HUES48 (cell line): ENCODE measurements at regions not wholly inside any gene's neighbourhood (a gene's known extent, or its start where the extent isn't known, plus 50 kb on each side); places are given as distances from the start of the nearest gene placed in this dataset.

Experiments
- H3K27ac ChIP-seq: one replicate; pipeline ENCODE4 v1.7.0; 2013; ENCODE audit warnings: low read depth, low read length, inconsistent platforms
- H3K27me3 ChIP-seq: 2 replicates; pipeline ENCODE4 v1.6.1; 2013; ENCODE audit warnings: mild to moderate bottlenecking, low read length; ENCODE audit not compliant: control insufficient read depth, insufficient read depth
- H3K36me3 ChIP-seq: 2 replicates; pipeline ENCODE4 v1.6.1; 2013; ENCODE audit warnings: low read length; ENCODE audit not compliant: control insufficient read depth, insufficient read depth
- H3K4me1 ChIP-seq: 2 replicates; pipeline ENCODE4 v1.6.1; 2013; ENCODE audit warnings: mild to moderate bottlenecking, low read length; ENCODE audit not compliant: control insufficient read depth, insufficient read depth
- H3K4me3 ChIP-seq: 2 replicates; pipeline ENCODE4 v1.5.1; 2013; ENCODE audit warnings: mild to moderate bottlenecking, low read depth, low read length
- H3K9ac ChIP-seq: 2 replicates; pipeline ENCODE4 v1.6.1; 2013; ENCODE audit warnings: mild to moderate bottlenecking, low read depth, low read length, moderate library complexity
- H3K9me3 ChIP-seq: 2 replicates; pipeline ENCODE4 v1.6.1; 2013; ENCODE audit warnings: low read length; ENCODE audit not compliant: control insufficient read depth, insufficient read depth

DNA sequence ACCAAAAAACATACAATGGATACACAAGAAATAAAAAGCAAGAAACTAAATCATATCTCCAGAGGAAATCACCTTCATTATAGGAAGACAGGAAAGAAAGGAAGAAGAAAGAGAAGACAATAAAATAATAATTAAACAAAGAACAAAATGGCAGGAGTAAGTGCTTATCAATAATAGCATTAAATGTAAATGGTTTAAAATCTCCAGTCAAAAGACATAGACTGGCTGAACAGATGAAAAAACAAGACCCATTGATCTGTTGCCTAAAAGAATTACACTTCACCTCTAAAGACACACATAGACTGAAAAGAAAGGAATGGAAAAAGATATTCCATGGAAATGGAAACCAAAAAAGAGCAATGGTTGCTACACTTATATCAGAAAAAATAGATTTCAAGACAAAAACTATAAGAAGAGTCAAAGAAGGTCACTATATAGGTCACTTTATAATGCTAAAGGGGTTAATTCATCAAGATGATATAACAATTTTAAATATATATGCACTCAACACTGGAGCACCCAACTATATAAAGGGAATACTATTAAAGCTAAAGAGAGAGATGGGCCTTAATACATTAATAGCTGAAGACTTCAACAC, 118.4 kb upstream of the SESN3 start:
- H3K4me3 ChIP-seq: no peak overlapping the region
- H3K27me3 ChIP-seq: no peaks in the 10 kb centered on the region
- H3K9ac ChIP-seq: no peak overlapping the region
- 0 out of 2 replicates have a peak, but pooled peaks cover 4% of the 10 kb centered on the region for H3K9me3 ChIP-seq
- H3K36me3 ChIP-seq: no peaks in the 10 kb centered on the region
- no peak overlapping the region for H3K27ac ChIP-seq
- H3K4me1 ChIP-seq: no peaks in the 10 kb centered on the region

GRCh38 chr11:95346265-95346664, 115.3 kb upstream of the SESN3 start:
- Histone ChIP-seq H3K27me3 (no peaks in the 10 kb centered on the region), H3K27ac (no peak overlapping the region), H3K36me3 (no peaks in the 10 kb centered on the region), H3K4me3 (no peak overlapping the region), H3K9ac (no peak overlapping the region), H3K9me3 (0 out of 2 replicates have a peak, but pooled peaks cover 4% of the 10 kb centered on the region), H3K4me1 (no peaks in the 10 kb centered on the region)

DNA sequence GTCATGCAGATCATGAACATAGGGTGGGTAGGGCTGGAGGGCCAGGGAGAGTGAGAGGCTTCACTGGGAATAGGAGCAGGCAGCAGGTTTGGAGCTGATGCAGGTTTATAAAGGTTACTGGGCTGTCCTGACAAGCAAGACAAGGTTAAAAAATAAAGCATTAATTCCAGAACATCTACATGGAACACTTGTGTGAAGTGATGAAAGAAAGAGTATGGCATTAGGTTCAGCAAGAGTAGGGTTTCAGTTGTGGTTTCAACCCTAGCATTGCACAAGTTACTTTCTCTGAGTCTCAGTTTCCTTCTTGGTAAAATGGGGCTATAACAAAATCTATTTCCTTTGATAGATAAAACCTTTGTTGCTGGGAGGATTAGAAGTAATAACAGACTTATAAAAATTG, 114.6 kb upstream of the SESN3 start:
- Histone ChIP-seq H3K36me3 (no peaks in the 10 kb centered on the region), H3K4me3 (no peak overlapping the region), H3K27me3 (no peaks in the 10 kb centered on the region), H3K4me1 (no peaks in the 10 kb centered on the region), H3K9ac (no peak overlapping the region), H3K27ac (no peak overlapping the region), H3K9me3 (0 out of 2 replicates have a peak, but pooled peaks cover 4% of the 10 kb centered on the region)

DNA sequence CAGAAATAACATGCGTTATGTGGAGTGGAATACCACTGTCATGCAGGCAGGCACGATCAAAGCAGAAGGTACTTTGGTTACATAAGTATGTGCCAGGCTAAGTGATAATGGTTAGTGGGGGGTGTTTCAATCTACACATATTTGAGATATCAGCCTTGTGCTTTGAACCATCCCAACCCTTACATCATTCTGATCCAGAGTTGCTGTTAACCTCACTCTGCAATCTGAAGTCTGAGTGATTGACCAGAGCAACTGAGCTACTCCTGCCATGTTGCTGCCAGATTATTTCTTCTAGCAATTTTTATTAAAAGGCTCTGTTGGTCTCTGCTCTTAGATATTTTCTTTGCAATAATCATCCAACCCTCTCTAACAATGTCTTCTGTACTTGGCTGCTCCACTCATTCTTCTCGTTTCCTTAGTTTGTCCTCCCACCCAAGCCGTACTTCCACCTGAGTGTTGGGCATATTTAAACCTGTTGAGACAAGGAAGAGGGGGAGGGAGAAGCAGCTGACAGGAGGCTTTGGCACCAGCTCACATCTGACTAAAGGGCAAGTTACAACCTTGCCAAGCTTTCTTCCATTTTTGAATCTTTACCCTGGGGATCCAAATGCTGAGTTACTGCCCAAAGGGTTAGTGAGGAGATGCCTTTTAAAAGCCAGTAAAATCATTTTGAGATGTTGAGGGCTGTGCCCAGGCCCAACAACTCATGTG, 114.1 kb upstream of the SESN3 start:
- H3K36me3 ChIP-seq: no peaks in the 10 kb centered on the region
- no peaks in the 10 kb centered on the region for H3K4me1 ChIP-seq

GRCh38 chr11:95341221-95341620, 110.2 kb upstream of the SESN3 start:
- Histone ChIP-seq H3K4me3 (no peak overlapping the region), H3K36me3 (no peaks in the 10 kb centered on the region), H3K27me3 (no peaks in the 10 kb centered on the region), H3K9me3 (no peaks in the 10 kb centered on the region), H3K4me1 (peaks cover 38% of the 10 kb centered on the region), H3K9ac (no peak overlapping the region), H3K27ac (no peak overlapping the region)

More for the DNA sequence above, 114.1 kb upstream of the SESN3 start:
- Histone ChIP-seq H3K4me3 (no peak overlapping the region), H3K9ac (no peak overlapping the region), H3K27ac (no peak overlapping the region), H3K27me3 (no peaks in the 10 kb centered on the region), H3K9me3 (0 out of 2 replicates have a peak, but pooled peaks cover 4% of the 10 kb centered on the region)

DNA sequence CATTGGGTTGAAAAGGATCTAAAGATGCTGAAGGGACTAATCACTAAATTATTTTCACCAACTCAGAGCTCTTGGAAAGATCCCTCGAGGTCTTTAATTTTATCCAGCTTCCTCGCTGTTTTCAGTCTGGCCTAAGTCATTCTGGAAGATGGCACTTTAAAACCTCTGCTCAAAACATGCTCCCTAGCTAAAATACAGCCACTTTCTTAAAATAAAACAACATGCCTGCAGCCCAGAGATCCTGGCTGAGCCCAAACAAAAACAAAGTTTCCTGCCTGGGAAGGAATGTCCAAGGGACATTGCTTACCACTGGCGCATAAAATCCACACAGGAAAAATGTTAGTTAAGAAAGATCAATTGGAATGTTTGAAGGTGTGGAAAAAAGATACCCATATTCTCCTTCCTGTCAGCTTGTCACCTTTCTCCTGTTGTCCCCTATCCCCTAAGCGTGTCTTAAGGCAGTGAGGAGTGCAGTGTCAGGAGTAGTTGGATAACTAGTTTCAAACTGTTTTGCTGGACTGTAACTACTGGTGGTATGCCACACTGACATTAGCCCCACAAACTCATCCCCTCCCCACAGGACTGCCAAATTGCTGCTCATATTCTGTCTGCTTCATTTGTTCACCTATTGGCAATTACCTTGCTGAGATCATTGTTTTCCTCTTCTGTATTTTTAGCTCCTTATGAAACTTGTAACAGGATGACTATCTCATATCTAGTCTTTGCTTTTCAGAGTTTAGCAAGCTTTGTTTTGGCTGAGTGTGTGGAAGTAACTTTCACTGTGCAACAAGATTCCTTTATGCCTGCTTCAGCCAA, 108.3 kb upstream of the SESN3 start:
- H3K4me3 ChIP-seq: no peak overlapping the region
- peak overlapping the region; percentile 88 for H3K27ac ChIP-seq
- H3K4me1 ChIP-seq: peaks cover 44% of the 10 kb centered on the region
- no peak overlapping the region; the same call in 1 of the 2 replicates for H3K9ac ChIP-seq
- no peaks in the 10 kb centered on the region for H3K36me3 ChIP-seq
- no peaks in the 10 kb centered on the region for H3K27me3 ChIP-seq
- H3K9me3 ChIP-seq: no peaks in the 10 kb centered on the region

DNA sequence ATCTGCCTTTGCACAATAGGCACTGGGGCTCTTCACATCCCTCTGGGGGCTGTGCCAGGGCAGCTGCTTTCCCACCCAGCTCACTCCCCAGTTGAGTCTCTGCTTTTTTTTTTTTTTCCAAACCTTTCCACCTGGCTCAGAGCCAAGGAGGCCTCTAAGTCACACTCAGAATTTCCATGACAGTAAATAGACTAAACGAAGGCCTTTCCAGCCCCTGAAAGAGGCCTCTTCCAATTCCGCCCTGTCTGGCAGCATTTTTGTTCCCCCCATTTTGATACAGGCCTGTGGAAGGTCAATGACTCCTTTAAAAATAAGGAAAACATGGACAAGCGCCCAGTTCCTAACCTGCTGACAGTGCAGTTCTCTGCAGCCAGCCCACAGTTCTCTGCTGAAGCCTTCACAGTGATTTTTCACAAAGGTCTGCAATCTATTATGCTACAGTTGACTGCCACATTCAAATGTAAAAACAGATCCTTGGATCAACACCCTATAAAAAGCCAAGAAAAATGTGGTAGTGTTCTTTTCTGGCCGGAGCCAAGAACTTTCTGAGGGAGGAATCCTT, 107.5 kb upstream of the SESN3 start:
- H3K36me3 ChIP-seq: no peaks in the 10 kb centered on the region
- H3K27ac ChIP-seq: peak overlapping the region; percentile 88
- peaks cover 44% of the 10 kb centered on the region for H3K4me1 ChIP-seq
- H3K4me3 ChIP-seq: peak overlapping the region; percentile 5; the same call in 1 of the 2 replicates
- H3K27me3 ChIP-seq: no peaks in the 10 kb centered on the region
- no peaks in the 10 kb centered on the region for H3K9me3 ChIP-seq
- H3K9ac ChIP-seq: no peak overlapping the region; the same call in 1 of the 2 replicates

- H3K4me3 ChIP-seq: 0 out of 2 replicates have a peak overlapping the region, but pooled peaks have one; percentile 5
- peaks cover 44% of the 10 kb centered on the region for H3K4me1 ChIP-seq
- H3K36me3 ChIP-seq: no peaks in the 10 kb centered on the region
- H3K27ac ChIP-seq: peak overlapping the region; percentile 88
- H3K27me3 ChIP-seq: no peaks in the 10 kb centered on the region
- H3K9me3 ChIP-seq: no peaks in the 10 kb centered on the region
- H3K9ac ChIP-seq: no peak overlapping the region; the same call in 1 of the 2 replicates
Measured at GRCh38 chr11:95337972-95338429, 107.0 kb upstream of the SESN3 start.

- Histone ChIP-seq H3K27me3 (no peaks in the 10 kb centered on the region), H3K9ac (no peak overlapping the region), H3K27ac (peak overlapping the region; percentile 88), H3K4me1 (peaks cover 44% of the 10 kb centered on the region), H3K4me3 (no peak overlapping the region), H3K36me3 (no peaks in the 10 kb centered on the region), H3K9me3 (no peaks in the 10 kb centered on the region)
Measured at GRCh38 chr11:95337175-95337957, 106.4 kb upstream of the SESN3 start.

GRCh38 chr11:95335989-95336388, 105.0 kb upstream of the SESN3 start:
- Histone ChIP-seq H3K36me3 (no peaks in the 10 kb centered on the region), H3K9ac (no peak overlapping the region), H3K27me3 (no peaks in the 10 kb centered on the region), H3K27ac (no peak overlapping the region), H3K9me3 (no peaks in the 10 kb centered on the region), H3K4me3 (no peak overlapping the region), H3K4me1 (peaks cover 44% of the 10 kb centered on the region)
